ENCODE measurements at regions not wholly inside any gene's neighbourhood (a gene's known extent, or its start where the extent isn't known, plus 50 kb on each side); places are given as distances from the start of the nearest gene placed in this dataset.
"Not testable (repeated sequence)": the region's sequence is repeated elsewhere in the genome, so short reads cannot be mapped to it uniquely, and the experiment has no call there.

GRCh38 chr1:18564676-18565075 is 66.0 kb upstream of the PAX7 start:
- no peak for DNase-seq

- no peak for DNase-seq
These were observed 65.3 kb upstream of the PAX7 start for GRCh38 chr1:18565321-18565720.

GRCh38 chr1:18568489-18568888 is 62.2 kb upstream of the PAX7 start:
- DNase-seq, result no peak

- DNase-seq, result no peak
These were observed 61.4 kb upstream of the PAX7 start for GRCh38 chr1:18569251-18569650.

- no peak for DNase-seq
These were observed 60.7 kb upstream of the PAX7 start for GRCh38 chr1:18569811-18570545.

- DNase-seq, result no peak
These were observed 59.4 kb upstream of the PAX7 start for GRCh38 chr1:18571275-18571674.

- no peak for DNase-seq
These were observed 58.4 kb upstream of the PAX7 start for GRCh38 chr1:18572022-18572880.

GRCh38 chr1:18573170-18573569 is 57.5 kb upstream of the PAX7 start:
- no peak for DNase-seq

GRCh38 chr1:18574754-18575153 is 55.9 kb upstream of the PAX7 start:
- no peak for DNase-seq

GRCh38 chr1:18575620-18576019 is 55.0 kb upstream of the PAX7 start:
- DNase-seq, result no peak

GRCh38 chr1:18578271-18578670 is 52.4 kb upstream of the PAX7 start:
- DNase-seq, result no peak

- not testable (repeated sequence) for DNase-seq
These were observed 51.4 kb upstream of the PAX7 start for GRCh38 chr1:18579267-18579666.

- DNase-seq, result no peak
These were observed 50.6 kb upstream of the PAX7 start for GRCh38 chr1:18580047-18580446.

- no peak for DNase-seq
These were observed 49.8 kb upstream of the PAX7 start for GRCh38 chr1:18580691-18581419.

Data from NCI-H1436 (cell line).